Vagina (tissue), 2 donors: ENCODE measurements at regions not wholly inside any gene's neighbourhood (a gene's known extent, or its start where the extent isn't known, plus 50 kb on each side); places are given as distances from the start of the nearest gene placed in this dataset.

Experiments used
- CTCF ChIP-seq, 3 experiments: fragments of 450-650 bp in 2 of 3; fragments of 200-600 bp in 1 of 3; sonication (generic) in 1 of 3; IDR thresholded peaks; one replicate each; pipeline ENCODE4 v1.5.1; 2017 to 2019; ENCODE audit warnings: antibody characterized with exemption in 3 of 3, mild to moderate bottlenecking in 2 of 3, moderate library complexity in 2 of 3
- POLR2A ChIP-seq, 2 donors: fragments of 450-650 bp; IDR thresholded peaks; one replicate each; pipeline ENCODE4 v1.6.1; 2017; ENCODE audit warnings: antibody characterized with exemption in 2 of 2, mild to moderate bottlenecking in 2 of 2, moderate library complexity in 2 of 2

- TF ChIP-seq CTCF (IDR thresholded peaks at IDR 0.05): no peak
- TF ChIP-seq POLR2A (IDR thresholded peaks at IDR 0.05): no peak
These were observed 82.1 kb upstream of the ELAC2 start for GRCh38 chr17:13099926-13100325.
